ENCODE measurements at regions not wholly inside any gene's neighbourhood (a gene's known extent, or its start where the extent isn't known, plus 50 kb on each side); places are given as distances from the start of the nearest gene placed in this dataset.
A peak's percentile ranks its signal among the peaks of the same experiment; 100 is the strongest.

DNA sequence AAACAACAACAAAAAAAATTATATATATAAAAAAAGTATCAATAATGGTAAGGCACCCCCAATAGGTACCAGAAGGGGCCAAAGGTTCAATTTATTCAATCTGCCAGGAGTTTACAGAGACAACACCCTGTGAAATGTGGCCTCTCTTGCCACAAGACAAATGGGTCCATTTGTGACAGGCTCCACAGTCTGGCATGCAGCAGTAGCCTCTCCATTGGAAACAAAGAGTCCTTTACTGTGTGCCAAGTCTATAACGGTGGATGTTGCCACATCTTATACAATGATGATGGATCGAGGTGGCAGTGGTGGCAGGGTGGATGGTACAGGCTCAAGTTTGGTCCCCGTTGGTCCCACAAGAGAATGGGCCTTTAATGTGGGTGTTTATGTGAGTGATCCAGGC, 70.1 kb upstream of the SH3RF1 start:
- Histone ChIP-seq H3K27ac (ENCODE audit: insufficient read depth, low read length) (no peak overlapping the region), H3K79me2 (ENCODE audit: control insufficient read depth, insufficient read depth, low read length) (no peaks in the 10 kb centered on the region), H3K9ac (ENCODE audit: insufficient read depth, low read length) (no peak overlapping the region), H4K20me1 (ENCODE audit: control insufficient read depth, extremely low read depth, insufficient read depth, low read length) (no peaks in the 10 kb centered on the region), H3K4me1 (ENCODE audit: control insufficient read depth, extremely low read depth, insufficient read depth, low read length) (peaks cover 16% of the 10 kb centered on the region), H3K4me3 (replicated peaks in 1 of 4; ENCODE audit: control extremely low read depth in 1 of 4, insufficient read depth in 1 of 4, low read depth in 3 of 4, low read length in 4 of 4) (no peak overlapping the region), H3K9me3 (ENCODE audit: control insufficient read depth, insufficient read depth, low read depth, low read length) (no peaks in the 10 kb centered on the region), H3K36me3 (ENCODE audit: control insufficient read depth, insufficient read depth, low read length) (no peaks in the 10 kb centered on the region), H3K27me3 (ENCODE audit: control insufficient read depth, insufficient read depth, low read length) (no peaks in the 10 kb centered on the region), H3K4me2 (ENCODE audit: extremely low read depth, insufficient read depth, low read length) (no peak overlapping the region), H2AFZ (ENCODE audit: low read length) (no peak overlapping the region)
- TF ChIP-seq EZH2 (IDR thresholded peaks at IDR 0.05; ENCODE audit: low read length, missing control alignments): no peak
- TF ChIP-seq, protein P1, sequence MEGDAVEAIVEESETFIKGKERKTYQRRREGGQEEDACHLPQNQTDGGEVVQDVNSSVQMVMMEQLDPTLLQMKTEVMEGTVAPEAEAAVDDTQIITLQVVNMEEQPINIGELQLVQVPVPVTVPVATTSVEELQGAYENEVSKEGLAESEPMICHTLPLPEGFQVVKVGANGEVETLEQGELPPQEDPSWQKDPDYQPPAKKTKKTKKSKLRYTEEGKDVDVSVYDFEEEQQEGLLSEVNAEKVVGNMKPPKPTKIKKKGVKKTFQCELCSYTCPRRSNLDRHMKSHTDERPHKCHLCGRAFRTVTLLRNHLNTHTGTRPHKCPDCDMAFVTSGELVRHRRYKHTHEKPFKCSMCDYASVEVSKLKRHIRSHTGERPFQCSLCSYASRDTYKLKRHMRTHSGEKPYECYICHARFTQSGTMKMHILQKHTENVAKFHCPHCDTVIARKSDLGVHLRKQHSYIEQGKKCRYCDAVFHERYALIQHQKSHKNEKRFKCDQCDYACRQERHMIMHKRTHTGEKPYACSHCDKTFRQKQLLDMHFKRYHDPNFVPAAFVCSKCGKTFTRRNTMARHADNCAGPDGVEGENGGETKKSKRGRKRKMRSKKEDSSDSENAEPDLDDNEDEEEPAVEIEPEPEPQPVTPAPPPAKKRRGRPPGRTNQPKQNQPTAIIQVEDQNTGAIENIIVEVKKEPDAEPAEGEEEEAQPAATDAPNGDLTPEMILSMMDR (conservative IDR thresholded peaks at IDR 0.05 in 1 of 2, IDR thresholded peaks at IDR 0.05 in 1 of 2; ENCODE audit: low read depth in 1 of 2, low read length in 2 of 2): no peak
- peak in 1 of 2 donors; percentile 33 for DNase-seq (ENCODE audit: low read depth in 2 of 2)

DNA sequence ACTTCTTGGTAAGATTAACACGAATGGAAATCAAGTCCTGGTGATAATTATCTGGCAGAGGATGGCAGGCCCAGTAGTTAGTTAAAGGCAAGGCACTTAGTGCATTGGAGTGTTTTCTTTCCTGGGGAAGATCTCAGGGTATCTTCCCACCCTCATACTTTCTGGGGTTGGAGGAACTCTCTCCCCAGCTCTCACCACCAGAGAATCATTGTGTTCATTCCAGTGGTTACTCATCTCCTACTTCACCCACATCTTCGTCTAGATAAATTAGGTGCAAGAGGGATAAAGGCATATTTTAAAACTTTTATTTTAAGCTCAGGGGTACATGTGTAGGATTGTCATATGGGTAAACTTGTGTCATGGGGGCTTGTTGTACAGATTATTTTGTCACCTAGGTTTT, 67.5 kb upstream of the SH3RF1 start:
- TF ChIP-seq, protein P1 (conservative IDR thresholded peaks at IDR 0.05 in 1 of 2, IDR thresholded peaks at IDR 0.05 in 1 of 2; ENCODE audit: low read depth in 1 of 2, low read length in 2 of 2): no peak
- no peak for TF ChIP-seq EZH2 (IDR thresholded peaks at IDR 0.05; ENCODE audit: low read length, missing control alignments)
- Histone ChIP-seq H4K20me1 (ENCODE audit: control insufficient read depth, extremely low read depth, insufficient read depth, low read length) (no peaks in the 10 kb centered on the region), H3K36me3 (ENCODE audit: control insufficient read depth, insufficient read depth, low read length) (no peaks in the 10 kb centered on the region), H3K9ac (ENCODE audit: insufficient read depth, low read length) (no peak overlapping the region), H2AFZ (ENCODE audit: low read length) (no peak overlapping the region), H3K4me2 (ENCODE audit: extremely low read depth, insufficient read depth, low read length) (no peak overlapping the region), H3K27me3 (ENCODE audit: control insufficient read depth, insufficient read depth, low read length) (no peaks in the 10 kb centered on the region), H3K27ac (ENCODE audit: insufficient read depth, low read length) (peak overlapping the region; percentile 61), H3K9me3 (ENCODE audit: control insufficient read depth, insufficient read depth, low read depth, low read length) (no peaks in the 10 kb centered on the region), H3K4me3 (replicated peaks in 1 of 4; ENCODE audit: control extremely low read depth in 1 of 4, insufficient read depth in 1 of 4, low read depth in 3 of 4, low read length in 4 of 4) (no peak overlapping the region), H3K4me1 (ENCODE audit: control insufficient read depth, extremely low read depth, insufficient read depth, low read length) (peaks cover 9% of the 10 kb centered on the region), H3K79me2 (ENCODE audit: control insufficient read depth, insufficient read depth, low read length) (no peaks in the 10 kb centered on the region)
- peak in 1 of 2 donors; percentile 80 for DNase-seq (ENCODE audit: low read depth in 2 of 2)

DNA sequence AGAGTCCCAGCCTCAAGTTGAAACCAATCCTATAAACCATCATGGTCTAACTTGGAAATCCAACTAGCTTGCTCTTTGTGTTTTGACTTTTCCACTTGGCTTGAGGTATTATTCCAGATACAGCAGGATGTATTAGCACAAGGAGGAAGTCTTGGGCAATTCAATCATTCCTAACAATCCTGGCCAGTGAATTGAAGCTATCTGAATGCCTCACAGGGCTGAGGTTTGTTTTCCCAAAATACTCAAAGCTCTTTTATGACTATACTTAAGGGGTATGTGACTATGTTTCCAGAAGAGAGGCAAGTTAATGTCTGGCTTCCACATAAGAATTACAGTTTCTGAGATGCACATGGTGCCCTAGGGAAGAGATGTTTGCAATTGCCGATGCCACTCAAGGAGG, 66.8 kb upstream of the SH3RF1 start:
- H3K4me3 ChIP-seq (replicated peaks in 1 of 4; ENCODE audit: control extremely low read depth in 1 of 4, insufficient read depth in 1 of 4, low read depth in 3 of 4, low read length in 4 of 4): no peak overlapping the region
- H3K27ac ChIP-seq (ENCODE audit: insufficient read depth, low read length): peak overlapping the region; percentile 61
- no peak overlapping the region for H2AFZ ChIP-seq (ENCODE audit: low read length)
- H3K36me3 ChIP-seq (ENCODE audit: control insufficient read depth, insufficient read depth, low read length): no peaks in the 10 kb centered on the region
- peaks cover 9% of the 10 kb centered on the region for H3K4me1 ChIP-seq (ENCODE audit: control insufficient read depth, extremely low read depth, insufficient read depth, low read length)
- TF ChIP-seq, protein P1 (conservative IDR thresholded peaks at IDR 0.05 in 1 of 2, IDR thresholded peaks at IDR 0.05 in 1 of 2; ENCODE audit: low read depth in 1 of 2, low read length in 2 of 2): no peak
- TF ChIP-seq EZH2 (IDR thresholded peaks at IDR 0.05; ENCODE audit: low read length, missing control alignments): no peak
- no peaks in the 10 kb centered on the region for H4K20me1 ChIP-seq (ENCODE audit: control insufficient read depth, extremely low read depth, insufficient read depth, low read length)
- DNase-seq (ENCODE audit: low read depth in 2 of 2): peak; percentile 79 to 99
- H3K4me2 ChIP-seq (ENCODE audit: extremely low read depth, insufficient read depth, low read length): no peak overlapping the region
- no peak overlapping the region for H3K9ac ChIP-seq (ENCODE audit: insufficient read depth, low read length)
- H3K27me3 ChIP-seq (ENCODE audit: control insufficient read depth, insufficient read depth, low read length): no peaks in the 10 kb centered on the region
- no peaks in the 10 kb centered on the region for H3K79me2 ChIP-seq (ENCODE audit: control insufficient read depth, insufficient read depth, low read length)
- no peaks in the 10 kb centered on the region for H3K9me3 ChIP-seq (ENCODE audit: control insufficient read depth, insufficient read depth, low read depth, low read length)
